Neural cell (in vitro differentiated cells): ENCODE measurements at regions not wholly inside any gene's neighbourhood (a gene's known extent, or its start where the extent isn't known, plus 50 kb on each side); places are given as distances from the start of the nearest gene placed in this dataset.

Source experiments
- H2AFZ ChIP-seq: fragments of 200-600, 300-800 bp; sonication (generic), shearing (Covaris generic); 2 replicates; pipeline ENCODE4 v1.6.0; 2014; ENCODE audit warnings: low read depth, mild to moderate bottlenecking, antibody characterized with exemption, low read length, moderate library complexity
- H3F3A ChIP-seq: fragments of 200-600 bp; shearing (Covaris generic); 2 replicates; pipeline ENCODE4 v1.6.1; 2016; ENCODE audit warnings: mild to moderate bottlenecking, moderate library complexity, mixed read lengths, antibody characterized with exemption, low read length; ENCODE audit not compliant: insufficient read depth, poor library complexity, severe bottlenecking
- H3K27ac ChIP-seq: fragments of 200-600, 300-800 bp; sonication (generic), shearing (Covaris generic); 2 replicates; pipeline ENCODE4 v1.5.1; 2014; ENCODE audit warnings: mild to moderate bottlenecking, low read length, moderate library complexity
- H3K27me3 ChIP-seq: fragments of 300-800, 200-600 bp; sonication (generic), shearing (Covaris generic); 2 replicates; pipeline ENCODE4 v1.6.0; 2014; ENCODE audit warnings: mild to moderate bottlenecking, low read depth, low read length, moderate library complexity; ENCODE audit not compliant: insufficient read depth
- H3K36me3 ChIP-seq: fragments of 300-800, 200-600 bp; sonication (generic), shearing (Covaris generic); 2 replicates; pipeline ENCODE4 v1.5.1; 2014; ENCODE audit warnings: mild to moderate bottlenecking, antibody characterized with exemption, low read length, moderate library complexity; ENCODE audit not compliant: insufficient read depth
- H3K4me2 ChIP-seq: fragments of 300-800, 200-600 bp; sonication (generic), shearing (Covaris generic); 2 replicates; pipeline ENCODE4 v1.6.0; 2014; ENCODE audit warnings: mild to moderate bottlenecking, low read length
- H3K4me3 ChIP-seq: fragments of 300-800, 200-600 bp; sonication (generic), shearing (Covaris generic); 2 replicates; pipeline ENCODE4 v1.5.1; 2014; ENCODE audit warnings: mild to moderate bottlenecking, low read length, moderate library complexity
- H3K79me2 ChIP-seq: fragments of 200-600 bp; shearing (Covaris generic); replicated peaks from 2 replicates; pipeline ENCODE4 v1.6.0; 2014; ENCODE audit warnings: mild to moderate bottlenecking, low read length, moderate library complexity; ENCODE audit not compliant: insufficient read depth
- H3K9ac ChIP-seq: fragments of 300-800, 200-600 bp; sonication (generic), shearing (Covaris generic); 2 replicates; pipeline ENCODE4 v1.6.1; 2016; ENCODE audit warnings: mild to moderate bottlenecking, low read length, mixed read lengths
- H3K9me2 ChIP-seq: fragments of 200-600 bp; shearing (Covaris generic); 2 replicates; pipeline ENCODE4 v1.6.1; 2016; ENCODE audit warnings: mild to moderate bottlenecking, low read length, mixed read lengths; ENCODE audit not compliant: insufficient read depth
- H3K9me3 ChIP-seq: fragments of 200-600, 300-800 bp; sonication (generic), shearing (Covaris generic); 2 replicates; pipeline ENCODE4 v1.6.1; 2016; ENCODE audit warnings: mild to moderate bottlenecking, mixed run types, low read length, moderate library complexity, mixed read lengths
- H4K20me1 ChIP-seq: fragments of 200-600 bp; shearing (Covaris generic); 2 replicates; pipeline ENCODE4 v1.6.1; 2016; ENCODE audit warnings: mild to moderate bottlenecking, mixed run types; ENCODE audit not compliant: insufficient read depth
- EP300 ChIP-seq: fragments of 450-650 bp; conservative IDR thresholded peaks from 2 replicates; pipeline ENCODE4 v1.6.1; 2014; ENCODE audit warnings: antibody characterized with exemption, mild to moderate bottlenecking, moderate library complexity; ENCODE audit not compliant: poor library complexity, severe bottlenecking
- EZH2 ChIP-seq: fragments of 200-600, 300-800 bp; shearing (Covaris generic), sonication (generic); IDR thresholded peaks from 2 replicates; pipeline ENCODE4 v1.6.1; 2014; ENCODE audit warnings: antibody characterized with exemption, low read length, borderline replicate concordance, mild to moderate bottlenecking; ENCODE audit not compliant: insufficient read depth, poor library complexity, severe bottlenecking
- MXI1 ChIP-seq: fragments of 450-650 bp; conservative IDR thresholded peaks from 2 replicates; pipeline ENCODE4 v1.6.1; 2014; ENCODE audit warnings: antibody characterized with exemption, mild to moderate bottlenecking; ENCODE audit not compliant: poor library complexity, severe bottlenecking
- POLR2AphosphoS5 ChIP-seq: IDR thresholded peaks from 2 replicates; pipeline ENCODE4 v1.6.1; 2012
- RAD21 ChIP-seq: fragments of 450-650 bp; conservative IDR thresholded peaks from 2 replicates; pipeline ENCODE4 v1.6.1; 2014; ENCODE audit warnings: antibody characterized with exemption, mild to moderate bottlenecking, moderate library complexity
- SMC3 ChIP-seq: fragments of 450-650 bp; conservative IDR thresholded peaks from 2 replicates; pipeline ENCODE4 v1.6.1; 2014; ENCODE audit warnings: antibody characterized with exemption, mild to moderate bottlenecking, moderate library complexity; ENCODE audit not compliant: poor library complexity
- TAF1 ChIP-seq: IDR thresholded peaks from 2 replicates; pipeline ENCODE4 v1.6.1; 2012; ENCODE audit warnings: low read depth
- TF ChIP-seq, protein P1 (sequence below): fragments of 450-650 bp; IDR thresholded peaks from 2 replicates; pipeline ENCODE4 v1.5.1; 2014; ENCODE audit warnings: antibody characterized with exemption, mild to moderate bottlenecking, moderate library complexity; ENCODE audit not compliant: poor library complexity, severe bottlenecking
- TF ChIP-seq, protein P2 (sequence below): IDR thresholded peaks from 2 replicates; pipeline ENCODE4 v1.6.1; 2012; ENCODE audit warnings: borderline replicate concordance

DNA sequence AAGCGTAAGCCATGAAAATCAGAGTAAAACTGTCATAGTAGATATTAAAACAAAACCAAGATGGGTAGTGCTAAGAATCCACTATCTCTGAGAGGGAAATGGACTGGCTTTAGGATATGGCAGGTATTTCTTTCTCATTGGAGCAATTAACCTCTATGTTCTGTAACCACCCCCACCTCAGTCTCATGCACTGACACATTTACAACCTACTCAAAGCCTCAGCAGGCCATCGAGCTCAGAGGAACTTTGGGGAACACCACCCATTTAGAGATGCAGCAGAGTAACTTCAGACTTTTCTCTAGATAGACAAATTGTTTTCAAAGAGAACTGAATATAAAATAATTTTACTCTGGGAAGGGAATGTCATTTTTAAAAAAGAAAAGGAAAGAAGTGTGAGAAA, 615.8 kb upstream of the ZFHX3 start:
- H3K9me2 ChIP-seq, result no peaks in the 10 kb centered on the region
- H3K36me3 ChIP-seq, result no peaks in the 10 kb centered on the region
- H3K4me2 ChIP-seq, result no peak overlapping the region
- no peaks in the 10 kb centered on the region for H3K27me3 ChIP-seq
- no peak overlapping the region for H3K27ac ChIP-seq
- no peaks in the 10 kb centered on the region for H3F3A ChIP-seq
- H3K9me3 ChIP-seq, result no peaks in the 10 kb centered on the region
- no peaks in the 10 kb centered on the region for H3K79me2 ChIP-seq
- TF ChIP-seq, protein P1, sequence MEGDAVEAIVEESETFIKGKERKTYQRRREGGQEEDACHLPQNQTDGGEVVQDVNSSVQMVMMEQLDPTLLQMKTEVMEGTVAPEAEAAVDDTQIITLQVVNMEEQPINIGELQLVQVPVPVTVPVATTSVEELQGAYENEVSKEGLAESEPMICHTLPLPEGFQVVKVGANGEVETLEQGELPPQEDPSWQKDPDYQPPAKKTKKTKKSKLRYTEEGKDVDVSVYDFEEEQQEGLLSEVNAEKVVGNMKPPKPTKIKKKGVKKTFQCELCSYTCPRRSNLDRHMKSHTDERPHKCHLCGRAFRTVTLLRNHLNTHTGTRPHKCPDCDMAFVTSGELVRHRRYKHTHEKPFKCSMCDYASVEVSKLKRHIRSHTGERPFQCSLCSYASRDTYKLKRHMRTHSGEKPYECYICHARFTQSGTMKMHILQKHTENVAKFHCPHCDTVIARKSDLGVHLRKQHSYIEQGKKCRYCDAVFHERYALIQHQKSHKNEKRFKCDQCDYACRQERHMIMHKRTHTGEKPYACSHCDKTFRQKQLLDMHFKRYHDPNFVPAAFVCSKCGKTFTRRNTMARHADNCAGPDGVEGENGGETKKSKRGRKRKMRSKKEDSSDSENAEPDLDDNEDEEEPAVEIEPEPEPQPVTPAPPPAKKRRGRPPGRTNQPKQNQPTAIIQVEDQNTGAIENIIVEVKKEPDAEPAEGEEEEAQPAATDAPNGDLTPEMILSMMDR, result no peak
- TF ChIP-seq TAF1 (no peak), EZH2 (no peak), SMC3 (no peak), RAD21 (no peak), EP300 (no peak), MXI1 (no peak), POLR2AphosphoS5 (no peak)
- TF ChIP-seq, protein P2, sequence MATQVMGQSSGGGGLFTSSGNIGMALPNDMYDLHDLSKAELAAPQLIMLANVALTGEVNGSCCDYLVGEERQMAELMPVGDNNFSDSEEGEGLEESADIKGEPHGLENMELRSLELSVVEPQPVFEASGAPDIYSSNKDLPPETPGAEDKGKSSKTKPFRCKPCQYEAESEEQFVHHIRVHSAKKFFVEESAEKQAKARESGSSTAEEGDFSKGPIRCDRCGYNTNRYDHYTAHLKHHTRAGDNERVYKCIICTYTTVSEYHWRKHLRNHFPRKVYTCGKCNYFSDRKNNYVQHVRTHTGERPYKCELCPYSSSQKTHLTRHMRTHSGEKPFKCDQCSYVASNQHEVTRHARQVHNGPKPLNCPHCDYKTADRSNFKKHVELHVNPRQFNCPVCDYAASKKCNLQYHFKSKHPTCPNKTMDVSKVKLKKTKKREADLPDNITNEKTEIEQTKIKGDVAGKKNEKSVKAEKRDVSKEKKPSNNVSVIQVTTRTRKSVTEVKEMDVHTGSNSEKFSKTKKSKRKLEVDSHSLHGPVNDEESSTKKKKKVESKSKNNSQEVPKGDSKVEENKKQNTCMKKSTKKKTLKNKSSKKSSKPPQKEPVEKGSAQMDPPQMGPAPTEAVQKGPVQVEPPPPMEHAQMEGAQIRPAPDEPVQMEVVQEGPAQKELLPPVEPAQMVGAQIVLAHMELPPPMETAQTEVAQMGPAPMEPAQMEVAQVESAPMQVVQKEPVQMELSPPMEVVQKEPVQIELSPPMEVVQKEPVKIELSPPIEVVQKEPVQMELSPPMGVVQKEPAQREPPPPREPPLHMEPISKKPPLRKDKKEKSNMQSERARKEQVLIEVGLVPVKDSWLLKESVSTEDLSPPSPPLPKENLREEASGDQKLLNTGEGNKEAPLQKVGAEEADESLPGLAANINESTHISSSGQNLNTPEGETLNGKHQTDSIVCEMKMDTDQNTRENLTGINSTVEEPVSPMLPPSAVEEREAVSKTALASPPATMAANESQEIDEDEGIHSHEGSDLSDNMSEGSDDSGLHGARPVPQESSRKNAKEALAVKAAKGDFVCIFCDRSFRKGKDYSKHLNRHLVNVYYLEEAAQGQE, result no peak
- H4K20me1 ChIP-seq, result no peaks in the 10 kb centered on the region
- no peak overlapping the region for H3K9ac ChIP-seq
- H2AFZ ChIP-seq, result no peak overlapping the region
- no peak overlapping the region for H3K4me3 ChIP-seq

DNA sequence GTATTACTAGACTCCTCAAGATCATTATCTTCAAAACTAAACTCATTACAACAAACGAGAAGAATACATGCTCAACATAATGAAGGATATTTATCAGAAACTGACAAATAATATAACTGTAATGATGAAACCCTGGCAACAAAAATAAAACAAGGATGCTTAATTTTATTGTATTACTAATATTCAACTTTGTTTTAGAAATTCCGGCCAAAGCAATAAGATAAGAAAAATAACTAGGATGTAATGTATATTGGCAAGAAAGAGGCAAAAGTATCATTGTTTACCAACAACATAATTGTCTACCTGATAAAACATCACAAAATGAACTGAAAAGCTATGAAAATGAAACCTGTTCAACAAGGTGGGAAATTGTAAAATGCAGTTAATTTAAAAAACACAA, 588.3 kb upstream of the ZFHX3 start:
- Histone ChIP-seq H3F3A (no peaks in the 10 kb centered on the region), H3K27me3 (no peaks in the 10 kb centered on the region), H3K4me3 (no peak overlapping the region), H3K27ac (no peak overlapping the region), H3K4me2 (no peak overlapping the region), H3K9me3 (no peaks in the 10 kb centered on the region), H4K20me1 (no peaks in the 10 kb centered on the region), H3K36me3 (no peaks in the 10 kb centered on the region), H3K9ac (no peak overlapping the region), H3K79me2 (no peaks in the 10 kb centered on the region), H2AFZ (no peak overlapping the region), H3K9me2 (no peaks in the 10 kb centered on the region)
- no peak for TF ChIP-seq TAF1
- TF ChIP-seq, protein P1, result no peak
- TF ChIP-seq, protein P2, result no peak
- TF ChIP-seq RAD21, result no peak
- TF ChIP-seq POLR2AphosphoS5, result no peak
- TF ChIP-seq EP300, result no peak
- TF ChIP-seq EZH2, result no peak
- TF ChIP-seq SMC3, result no peak
- no peak for TF ChIP-seq MXI1
